Endothelial cell of umbilical vein (primary cell): ENCODE measurements at regions not wholly inside any gene's neighbourhood (a gene's known extent, or its start where the extent isn't known, plus 50 kb on each side); places are given as distances from the start of the nearest gene placed in this dataset.

Experiments
- BruUV-seq: library from RNA; stranded (reverse); fragments of 400-500 nt; replicated peaks from 2 replicates; lab custom pipeline; 2021; lab: Mats Ljungman, UMichigan
- CTCF ChIA-PET: fragments of 300-600, 350-600 bp; sonication (Branson Sonifier 250); formaldehyde crosslinking; loops from one replicate; lab custom pipeline; 2021; ENCODE audit warnings: antibody characterized with exemption, inconsistent platforms; lab: Charles Lee
- POLR2A ChIA-PET: fragments of 300-600, 350-600 bp; sonication (Branson Sonifier 250); formaldehyde crosslinking; loops from one replicate; lab custom pipeline; 2021; ENCODE audit warnings: antibody characterized with exemption, inconsistent platforms; lab: Charles Lee
- DNase-seq: peaks from one replicate; pipeline ENCODE4 v3.0.0-alpha.2; 2011; ENCODE audit warnings: low read depth, low spot score
- FAIRE-seq: peaks from 2 replicates; lab custom pipeline; 2011; peaks lifted over from hg19 to GRCh38; lab: Jason Lieb, UNC
- H2AFZ ChIP-seq: 2 replicates; pipeline ENCODE4 v1.6.0; 2012; ENCODE audit warnings: low read depth, low read length, control low read depth, inconsistent platforms
- H3K27ac ChIP-seq: 2 replicates; pipeline ENCODE4 v1.5.1; 2011; ENCODE audit warnings: low read depth, mild to moderate bottlenecking, control low read depth, low read length, moderate library complexity; ENCODE audit not compliant: insufficient read depth
- H3K27me3 ChIP-seq, 2 experiments: 2 replicates each; pipeline versions ENCODE4 v1.6.0 to v1.6.1; 2011; ENCODE audit warnings: low read length in 2 of 2, mixed read lengths in 1 of 2; ENCODE audit not compliant: control insufficient read depth in 2 of 2, insufficient read depth in 2 of 2
- H3K36me3 ChIP-seq, 2 experiments: 2 replicates in 1 of 2; 3 replicates in 1 of 2; pipeline ENCODE4 v1.5.1; 2011; ENCODE audit warnings: low read length in 2 of 2, mild to moderate bottlenecking in 1 of 2, moderate library complexity in 1 of 2; ENCODE audit not compliant: control insufficient read depth in 2 of 2, insufficient read depth in 2 of 2; ENCODE audit errors: extremely low read depth in 1 of 2
- H3K4me1 ChIP-seq: 3 replicates; pipeline ENCODE4 v1.5.1; 2011; ENCODE audit warnings: mild to moderate bottlenecking, low read length; ENCODE audit not compliant: control insufficient read depth, insufficient read depth; ENCODE audit errors: extremely low read depth
- H3K4me2 ChIP-seq: 2 replicates; pipeline ENCODE4 v1.6.1; 2011; ENCODE audit warnings: low read length, control low read depth, mixed read lengths; ENCODE audit not compliant: insufficient read depth
- H3K4me3 ChIP-seq, 3 experiments: fragments of 200-600 bp in 1 of 3; sonication (generic), shearing (Covaris generic) in 1 of 3; replicated peaks in 1 of 3; 2 replicates each; pipeline ENCODE4 v1.5.1; 2011 to 2016; ENCODE audit warnings: control low read depth in 3 of 3, low read length in 3 of 3, mild to moderate bottlenecking in 2 of 3, inconsistent platforms in 1 of 3, low read depth in 1 of 3, moderate library complexity in 1 of 3; ENCODE audit not compliant: insufficient read depth in 1 of 3
- H3K79me2 ChIP-seq: 2 replicates; pipeline ENCODE4 v1.6.0; 2012; ENCODE audit warnings: low read length, inconsistent platforms; ENCODE audit not compliant: control insufficient read depth, insufficient read depth
- H3K9ac ChIP-seq: replicated peaks from 2 replicates; pipeline ENCODE3; 2011; ENCODE audit warnings: low read length, control low read depth; ENCODE audit not compliant: insufficient read depth; ENCODE audit errors: extremely low read depth
- H3K9me1 ChIP-seq: replicated peaks from 3 replicates; pipeline ENCODE4 v1.6.0; 2011; ENCODE audit warnings: mild to moderate bottlenecking, low read length; ENCODE audit not compliant: control insufficient read depth, insufficient read depth; ENCODE audit errors: extremely low read depth
- H3K9me3 ChIP-seq: replicated peaks from 2 replicates; pipeline ENCODE4 v1.5.1; 2012; ENCODE audit warnings: low read length, inconsistent platforms; ENCODE audit not compliant: control insufficient read depth, insufficient read depth
- H4K20me1 ChIP-seq: replicated peaks from 2 replicates; pipeline ENCODE3; 2011; ENCODE audit warnings: mild to moderate bottlenecking, low read length; ENCODE audit not compliant: control insufficient read depth, insufficient read depth; ENCODE audit errors: extremely low read depth
- CTCF ChIP-seq, 2 donors: IDR thresholded peaks; 1 replicate in 1 of 2; 2 replicates in 1 of 2; pipeline ENCODE4 v1.5.1; 2011; ENCODE audit warnings: low read length in 2 of 2, mild to moderate bottlenecking in 2 of 2, moderate library complexity in 2 of 2, control low read depth in 1 of 2, inconsistent platforms in 1 of 2, low read depth in 1 of 2; ENCODE audit not compliant: insufficient read depth in 1 of 2; ENCODE audit errors: extremely low read depth in 1 of 2
- EZH2 ChIP-seq: IDR thresholded peaks from 2 replicates; pipeline ENCODE4 v1.6.1; 2012; ENCODE audit warnings: borderline replicate concordance, low read depth, mild to moderate bottlenecking, moderate library complexity, low read length, inconsistent platforms; ENCODE audit not compliant: severe bottlenecking
- JUN ChIP-seq: IDR thresholded peaks from 2 replicates; pipeline ENCODE4 v1.6.1; 2011; ENCODE audit warnings: borderline replicate concordance, low read depth; ENCODE audit not compliant: insufficient read length, insufficient read depth
- MAX ChIP-seq: IDR thresholded peaks from 2 replicates; pipeline ENCODE4 v1.6.1; 2011; ENCODE audit not compliant: insufficient read depth, insufficient read length
- POLR2A ChIP-seq: IDR thresholded peaks from 2 replicates; pipeline ENCODE4 v1.6.1; 2012; ENCODE audit warnings: low read depth, mild to moderate bottlenecking, control low read depth, low read length
- dilution Hi-C: fragments of 300-500 bp; cut with MboI; formaldehyde crosslinking; loops from one replicate; pipeline ENCODE4 v1.15.0; 2019; ENCODE audit warnings: low sequenced_read_pairs; ENCODE audit not compliant: extremely low pct_ligation_motif_present
- intact Hi-C: fragments of 100-400 bp; cut with micrococcal nuclease; formaldehyde crosslinking; loops from one replicate; pipeline ENCODE4 v1.10.0; 2022

DNA sequence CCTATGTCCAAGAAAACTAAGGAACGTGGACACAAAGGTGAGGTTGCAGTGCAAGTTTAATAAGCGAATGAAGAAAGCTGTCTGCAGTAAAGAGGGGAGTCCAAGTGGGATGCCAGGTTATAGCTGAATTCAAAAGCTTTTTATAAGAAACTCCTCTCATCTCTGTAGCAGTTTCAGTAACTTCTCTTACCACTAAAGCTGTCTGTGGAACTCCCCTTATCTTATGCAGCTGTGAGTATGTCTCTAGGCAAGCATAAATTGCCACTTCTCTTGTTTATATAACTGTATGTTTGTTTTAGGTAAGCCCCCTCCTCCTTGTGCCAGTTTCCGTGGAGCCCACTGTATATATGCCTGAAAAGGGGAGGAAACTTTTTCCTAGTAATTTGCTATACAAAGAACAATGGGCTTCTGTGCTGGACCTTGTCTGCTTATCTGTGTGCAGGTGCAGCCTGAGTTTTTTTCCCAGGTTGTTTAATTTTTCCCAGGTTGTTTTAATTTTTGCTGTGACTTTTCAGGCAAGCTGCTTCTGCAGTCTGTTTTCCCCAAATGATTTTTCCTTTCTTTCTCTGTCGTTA lies 875.1 kb upstream of the EPHA6 start:
- no peaks in the 10 kb centered on the region for H3K9me1 ChIP-seq
- DNase-seq (no peak), FAIRE-seq (no peak)
- ChIA-PET POLR2A (no interaction called here), CTCF (no interaction called here)
- H3K27ac ChIP-seq: no peak overlapping the region
- no peak overlapping the region for H3K9ac ChIP-seq
- no peak overlapping the region for H2AFZ ChIP-seq
- H3K36me3 ChIP-seq: no peaks in the 10 kb centered on the region
- BruUV-seq: no TSS peak
- no peaks in the 10 kb centered on the region for H3K4me1 ChIP-seq
- no peak overlapping the region for H3K4me3 ChIP-seq
- intact Hi-C loops (no loop called here), dilution Hi-C loops (no loop called here)
- no peaks in the 10 kb centered on the region for H3K9me3 ChIP-seq
- TF ChIP-seq EZH2 (no peak), CTCF (IDR thresholded peaks at IDR 0.05; ENCODE audit: extremely low read depth in 1 of 2, insufficient read depth in 1 of 2, low read depth in 1 of 2, low read length in 2 of 2) (no peak), JUN (no peak), POLR2A (no peak), MAX (no peak)
- no peak overlapping the region for H3K4me2 ChIP-seq
- H3K27me3 ChIP-seq: no peaks in the 10 kb centered on the region
- H4K20me1 ChIP-seq: no peaks in the 10 kb centered on the region
- no peaks in the 10 kb centered on the region for H3K79me2 ChIP-seq
